ENCODE measurements at regions not wholly inside any gene's neighbourhood (a gene's known extent, or its start where the extent isn't known, plus 50 kb on each side); places are given as distances from the start of the nearest gene placed in this dataset.

DNA sequence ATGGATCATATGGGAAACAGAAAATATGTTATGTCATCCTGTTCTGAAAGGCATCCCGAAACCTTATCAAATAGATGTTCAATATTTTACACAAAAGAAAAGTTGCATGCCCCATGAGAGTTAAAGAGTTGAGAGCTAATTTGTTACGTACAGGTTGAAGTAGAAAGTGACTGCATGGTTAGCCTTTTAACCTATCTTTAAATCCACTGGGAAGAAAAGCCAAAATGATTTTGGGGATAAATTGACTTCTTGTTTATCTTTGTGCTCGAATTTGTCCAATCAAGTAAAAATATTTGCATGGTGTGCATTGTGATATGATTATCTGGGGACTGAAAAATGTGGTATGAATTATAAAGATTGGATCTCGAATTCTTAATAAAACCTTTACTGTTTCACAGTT lies 230.1 kb downstream of the POSTN start:
- no peak overlapping the region for H3K4me3 Mint-ChIP-seq
- no peaks in the 10 kb centered on the region for H3K4me1 Mint-ChIP-seq
- no peak overlapping the region for H3K27ac Mint-ChIP-seq
- DNase-seq = no peak
- no peaks in the 10 kb centered on the region for H3K9me3 Mint-ChIP-seq
- no peaks in the 10 kb centered on the region for H3K27me3 Mint-ChIP-seq (ENCODE audit: low read depth, poor library complexity)
- TF ChIP-seq, protein P1, sequence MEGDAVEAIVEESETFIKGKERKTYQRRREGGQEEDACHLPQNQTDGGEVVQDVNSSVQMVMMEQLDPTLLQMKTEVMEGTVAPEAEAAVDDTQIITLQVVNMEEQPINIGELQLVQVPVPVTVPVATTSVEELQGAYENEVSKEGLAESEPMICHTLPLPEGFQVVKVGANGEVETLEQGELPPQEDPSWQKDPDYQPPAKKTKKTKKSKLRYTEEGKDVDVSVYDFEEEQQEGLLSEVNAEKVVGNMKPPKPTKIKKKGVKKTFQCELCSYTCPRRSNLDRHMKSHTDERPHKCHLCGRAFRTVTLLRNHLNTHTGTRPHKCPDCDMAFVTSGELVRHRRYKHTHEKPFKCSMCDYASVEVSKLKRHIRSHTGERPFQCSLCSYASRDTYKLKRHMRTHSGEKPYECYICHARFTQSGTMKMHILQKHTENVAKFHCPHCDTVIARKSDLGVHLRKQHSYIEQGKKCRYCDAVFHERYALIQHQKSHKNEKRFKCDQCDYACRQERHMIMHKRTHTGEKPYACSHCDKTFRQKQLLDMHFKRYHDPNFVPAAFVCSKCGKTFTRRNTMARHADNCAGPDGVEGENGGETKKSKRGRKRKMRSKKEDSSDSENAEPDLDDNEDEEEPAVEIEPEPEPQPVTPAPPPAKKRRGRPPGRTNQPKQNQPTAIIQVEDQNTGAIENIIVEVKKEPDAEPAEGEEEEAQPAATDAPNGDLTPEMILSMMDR (IDR thresholded peaks at IDR 0.05) = no peak
- no peaks in the 10 kb centered on the region for H3K36me3 Mint-ChIP-seq (ENCODE audit: low read depth)

DNA sequence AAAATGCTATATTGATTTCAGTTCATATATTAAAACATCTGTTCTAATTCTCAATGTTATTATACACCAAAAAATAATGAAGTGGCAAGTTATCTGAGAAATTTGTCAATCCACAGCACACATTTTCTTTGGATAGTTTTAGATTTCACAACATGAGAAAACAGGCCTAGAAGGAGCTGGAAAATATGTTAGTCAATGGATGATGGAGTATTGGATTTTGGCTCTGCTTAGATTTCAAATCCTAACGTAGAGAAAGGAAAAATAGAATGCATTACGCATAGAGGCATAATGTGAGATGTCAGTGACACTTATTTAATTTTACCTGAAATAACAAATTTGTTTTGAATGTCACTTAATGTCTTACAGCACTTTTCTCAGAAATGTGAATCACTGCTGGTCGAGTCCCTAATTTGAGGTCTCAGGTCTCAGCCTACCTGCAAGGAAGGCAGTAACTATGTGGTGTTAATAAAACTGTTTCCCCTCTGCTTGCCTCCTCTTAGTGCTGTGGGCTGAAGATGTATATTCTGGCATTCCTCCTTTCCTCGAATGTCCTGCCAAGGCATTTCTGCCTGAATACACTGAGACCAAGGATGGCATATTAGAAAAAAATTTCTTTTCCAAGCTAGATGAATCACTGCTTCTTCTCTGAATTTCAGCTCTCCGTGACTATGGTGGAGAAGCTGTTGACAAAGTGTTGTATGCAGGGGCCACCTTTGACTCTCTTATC lies 232.4 kb downstream of the POSTN start:
- no peak for DNase-seq
- TF ChIP-seq, protein P1 (IDR thresholded peaks at IDR 0.05) = no peak
- no peak overlapping the region for H3K4me3 Mint-ChIP-seq
- no peak overlapping the region for H3K27ac Mint-ChIP-seq
- H3K27me3 Mint-ChIP-seq (ENCODE audit: low read depth, poor library complexity) = no peaks in the 10 kb centered on the region
- H3K9me3 Mint-ChIP-seq = no peaks in the 10 kb centered on the region
- no peaks in the 10 kb centered on the region for H3K4me1 Mint-ChIP-seq
- H3K36me3 Mint-ChIP-seq (ENCODE audit: low read depth) = no peaks in the 10 kb centered on the region

DNA sequence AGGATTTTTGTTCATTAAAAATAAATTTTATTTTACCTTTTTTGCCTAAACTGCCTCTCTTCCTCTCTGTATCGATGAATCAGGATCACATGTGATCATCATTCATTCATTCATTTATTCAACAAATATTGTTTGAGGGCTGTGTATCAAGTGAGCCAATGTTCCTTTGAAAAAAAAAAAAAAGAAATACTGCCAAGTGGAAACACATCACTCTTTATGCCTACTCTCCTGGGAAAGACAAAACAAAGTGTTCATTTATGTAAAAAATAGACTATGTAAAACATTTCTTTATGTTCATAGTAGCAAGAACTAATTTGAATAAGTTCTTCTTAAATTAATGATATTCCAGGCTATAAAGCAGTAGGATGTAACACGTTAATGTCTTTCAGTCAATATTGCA lies 233.1 kb downstream of the POSTN start:
- H3K4me1 Mint-ChIP-seq = no peaks in the 10 kb centered on the region

DNA sequence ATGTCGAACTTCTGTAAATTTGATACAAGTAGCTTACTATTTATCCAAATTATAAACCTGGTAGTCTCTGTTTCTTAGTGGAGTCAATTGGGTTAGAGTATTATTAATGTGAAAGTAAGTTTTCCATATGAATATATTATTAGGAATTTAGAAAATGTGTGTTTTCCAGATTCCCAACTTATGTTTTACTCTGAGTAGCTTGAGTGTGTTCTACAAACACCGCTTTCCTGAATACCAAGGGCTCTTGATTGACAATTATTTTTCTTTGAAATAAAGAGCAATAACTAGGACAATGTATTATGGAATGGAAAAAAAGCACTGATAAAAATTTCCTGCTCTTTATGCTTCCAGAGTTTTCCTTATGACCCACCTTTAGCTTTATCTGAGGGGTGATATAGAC lies 233.6 kb downstream of the POSTN start:
- H3K9me3 Mint-ChIP-seq = no peaks in the 10 kb centered on the region
- no peaks in the 10 kb centered on the region for H3K36me3 Mint-ChIP-seq (ENCODE audit: low read depth)
- H3K4me3 Mint-ChIP-seq = no peak overlapping the region
- no peak for DNase-seq
- no peak overlapping the region for H3K27ac Mint-ChIP-seq
- TF ChIP-seq, protein P1 (IDR thresholded peaks at IDR 0.05) = no peak
- no peaks in the 10 kb centered on the region for H3K27me3 Mint-ChIP-seq (ENCODE audit: low read depth, poor library complexity)
- H3K4me1 Mint-ChIP-seq = no peaks in the 10 kb centered on the region

More for the DNA sequence above, 233.1 kb downstream of the POSTN start:
- Mint-ChIP-seq H3K27ac (no peak overlapping the region), H3K4me3 (no peak overlapping the region), H3K36me3 (ENCODE audit: low read depth) (no peaks in the 10 kb centered on the region), H3K9me3 (no peaks in the 10 kb centered on the region), H3K27me3 (ENCODE audit: low read depth, poor library complexity) (no peaks in the 10 kb centered on the region)
- DNase-seq = no peak
- TF ChIP-seq, protein P1 (IDR thresholded peaks at IDR 0.05) = no peak

DNA sequence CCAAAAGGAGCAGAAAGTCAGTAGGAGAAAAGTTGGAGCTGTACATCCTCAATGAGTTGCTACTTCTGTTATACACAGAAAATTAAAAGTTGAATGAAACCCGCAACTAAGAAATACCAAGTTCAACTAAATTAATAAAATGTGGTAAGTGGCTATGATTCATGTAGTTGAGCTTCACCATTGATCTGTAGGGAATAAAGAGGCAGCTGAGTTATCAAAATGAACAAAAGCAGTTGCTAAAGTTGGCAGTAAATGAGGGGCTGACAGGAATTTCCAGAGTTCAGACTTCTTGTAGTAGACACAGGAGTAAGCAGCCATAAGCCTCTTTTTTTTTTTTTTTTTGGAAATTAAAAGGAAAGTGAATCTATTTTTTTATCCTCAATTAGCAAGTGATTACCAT lies 234.6 kb downstream of the POSTN start:
- Mint-ChIP-seq H3K4me1 (no peaks in the 10 kb centered on the region), H3K9me3 (no peaks in the 10 kb centered on the region), H3K27ac (no peak overlapping the region), H3K36me3 (ENCODE audit: low read depth) (no peaks in the 10 kb centered on the region), H3K4me3 (no peak overlapping the region), H3K27me3 (ENCODE audit: low read depth, poor library complexity) (no peaks in the 10 kb centered on the region)
- TF ChIP-seq, protein P1 (IDR thresholded peaks at IDR 0.05) = no peak
- DNase-seq = no peak

DNA sequence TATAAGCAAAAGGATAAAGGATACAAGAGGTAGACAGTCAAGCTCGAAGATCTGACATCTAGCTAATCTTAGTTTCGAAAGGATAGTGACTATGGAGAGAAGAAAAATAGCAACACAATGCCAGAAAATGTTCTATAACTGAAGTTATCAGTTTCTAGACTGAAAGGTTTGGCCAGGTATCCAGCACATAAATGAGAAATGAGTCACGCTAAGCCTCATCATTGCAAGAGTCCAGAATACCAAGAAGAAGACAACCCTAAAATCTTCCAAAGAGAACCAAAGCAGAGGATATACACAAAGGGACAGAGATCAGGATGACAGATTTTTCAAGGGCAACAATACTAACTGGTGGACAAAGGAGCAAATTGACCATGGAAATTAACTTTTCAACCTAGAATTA lies 237.0 kb downstream of the POSTN start:
- Mint-ChIP-seq H3K27ac (no peak overlapping the region), H3K36me3 (ENCODE audit: low read depth) (no peaks in the 10 kb centered on the region), H3K4me1 (no peaks in the 10 kb centered on the region), H3K27me3 (ENCODE audit: low read depth, poor library complexity) (no peaks in the 10 kb centered on the region), H3K9me3 (no peaks in the 10 kb centered on the region), H3K4me3 (no peak overlapping the region)
- no peak for DNase-seq
- TF ChIP-seq, protein P1 (IDR thresholded peaks at IDR 0.05) = no peak
